OCI-LY1 (cell line): ENCODE measurements at regions not wholly inside any gene's neighbourhood (a gene's known extent, or its start where the extent isn't known, plus 50 kb on each side); places are given as distances from the start of the nearest gene placed in this dataset.

Experiments
- H2AFZ ChIP-seq: fragments of 200-600 bp; sonication (generic), shearing (Covaris generic); 2 replicates; pipeline ENCODE4 v1.6.0; 2014; ENCODE audit warnings: antibody characterized with exemption, mild to moderate bottlenecking, low read length
- H3F3A ChIP-seq: fragments of 200-600 bp; sonication (generic), shearing (Covaris generic); 2 replicates; pipeline ENCODE4 v1.6.0; 2014; ENCODE audit warnings: mild to moderate bottlenecking, antibody characterized with exemption, low read length, moderate library complexity; ENCODE audit not compliant: insufficient read depth
- H3K27ac ChIP-seq: fragments of 200-600 bp; sonication (generic); 2 replicates; pipeline ENCODE4 v1.5.1; 2014; ENCODE audit warnings: low read length, mixed run types, mild to moderate bottlenecking, low read depth; ENCODE audit not compliant: poor library complexity, severe bottlenecking
- H3K27me3 ChIP-seq: fragments of 200-600 bp; sonication (generic); 2 replicates; pipeline ENCODE4 v1.6.0; 2014; ENCODE audit warnings: antibody characterized with exemption, mild to moderate bottlenecking, low read length, moderate library complexity; ENCODE audit not compliant: insufficient read depth
- H3K36me3 ChIP-seq: fragments of 200-600 bp; sonication (generic); 2 replicates; pipeline ENCODE4 v1.6.1; 2014; ENCODE audit warnings: mild to moderate bottlenecking, antibody characterized with exemption, low read length, moderate library complexity, mixed read lengths; ENCODE audit not compliant: insufficient read depth
- H3K4me1 ChIP-seq: fragments of 200-600 bp; sonication (generic); 2 replicates; pipeline ENCODE4 v1.5.1; 2014; ENCODE audit warnings: mild to moderate bottlenecking, low read length, moderate library complexity; ENCODE audit not compliant: insufficient read depth, severe bottlenecking
- H3K4me2 ChIP-seq: fragments of 200-600 bp; sonication (generic), shearing (Covaris generic); 2 replicates; pipeline ENCODE4 v1.6.1; 2014; ENCODE audit warnings: low read length
- H3K4me3 ChIP-seq: fragments of 200-600 bp; sonication (generic); 2 replicates; pipeline ENCODE4 v1.5.1; 2014; ENCODE audit warnings: low read length, low read depth, mild to moderate bottlenecking, mixed read lengths; ENCODE audit not compliant: poor library complexity, severe bottlenecking
- H3K79me2 ChIP-seq: fragments of 200-600 bp; shearing (Covaris generic); 2 replicates; pipeline ENCODE4 v1.6.1; 2016; ENCODE audit warnings: mixed run types, low read length, mixed read lengths; ENCODE audit not compliant: insufficient read depth
- H3K9ac ChIP-seq: fragments of 200-600 bp; sonication (generic), shearing (Covaris generic); 2 replicates; pipeline ENCODE4 v1.6.1; 2014; ENCODE audit warnings: mild to moderate bottlenecking, low read length, mixed read lengths
- H3K9me2 ChIP-seq: fragments of 200-600 bp; sonication (generic), shearing (Covaris generic); 2 replicates; pipeline ENCODE4 v1.6.1; 2014; ENCODE audit warnings: low read depth, mild to moderate bottlenecking, low read length, mixed read lengths
- H3K9me3 ChIP-seq: fragments of 200-600 bp; shearing (Covaris generic); 2 replicates; pipeline ENCODE4 v1.6.1; 2014; ENCODE audit warnings: low read length, mixed read lengths
- H4K20me1 ChIP-seq: fragments of 200-600 bp; sonication (generic), shearing (Covaris generic); 2 replicates; pipeline ENCODE4 v1.6.0; 2016; ENCODE audit warnings: mild to moderate bottlenecking, low read length; ENCODE audit not compliant: insufficient read depth
- CTCF ChIP-seq: fragments of 200-600 bp; sonication (generic), shearing (Covaris generic); IDR thresholded peaks from 2 replicates; pipeline ENCODE4 v1.5.1; 2017; ENCODE audit warnings: mild to moderate bottlenecking, antibody characterized with exemption, low read length, moderate library complexity, mixed read lengths
- EZH2 ChIP-seq: fragments of 200-600 bp; sonication (generic), shearing (Covaris generic); IDR thresholded peaks from 2 replicates; pipeline ENCODE4 v1.8.0; 2017; ENCODE audit warnings: borderline replicate concordance, mixed run types, mild to moderate bottlenecking, antibody characterized with exemption, low read length, moderate library complexity, mixed read lengths

DNA sequence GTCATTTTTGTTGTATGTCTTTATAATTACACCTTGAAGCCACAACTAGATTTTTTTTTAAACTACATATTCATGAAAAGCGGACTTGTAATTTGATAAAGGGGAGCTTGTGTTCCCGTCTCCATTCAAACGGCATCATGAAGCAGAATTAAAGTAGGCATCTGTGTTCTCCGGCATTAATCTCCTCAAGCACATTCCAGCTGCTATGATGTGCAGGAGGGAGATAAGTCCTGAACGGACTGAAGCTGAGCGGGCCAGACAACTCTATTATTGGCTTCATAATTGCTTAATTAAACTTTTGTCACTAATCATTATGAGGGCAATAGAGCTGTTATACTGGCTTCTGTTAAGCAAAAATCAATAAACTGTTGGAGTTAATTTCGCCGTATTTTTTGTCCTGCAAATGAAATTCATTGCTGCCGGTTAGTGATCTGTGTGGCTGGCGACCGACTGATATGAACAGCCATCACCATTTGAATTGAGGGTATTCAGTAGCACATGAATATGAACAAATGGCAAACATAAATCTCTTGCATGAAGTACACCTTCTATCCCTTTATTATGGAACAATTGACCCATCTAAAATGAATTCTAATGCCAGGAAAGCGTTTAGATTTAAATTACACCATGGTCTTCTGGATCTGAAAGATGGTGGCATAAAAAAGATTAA is 408.8 kb upstream of the IRX1 start:
- H3K9me3 ChIP-seq, result no peaks in the 10 kb centered on the region
- no peaks in the 10 kb centered on the region for H4K20me1 ChIP-seq
- no peaks in the 10 kb centered on the region for H3K4me1 ChIP-seq
- H3F3A ChIP-seq, result no peaks in the 10 kb centered on the region
- no peak overlapping the region for H2AFZ ChIP-seq
- no peak overlapping the region for H3K4me3 ChIP-seq
- no peaks in the 10 kb centered on the region for H3K9me2 ChIP-seq
- no peaks in the 10 kb centered on the region for H3K79me2 ChIP-seq
- TF ChIP-seq CTCF, result no peak
- no peak for TF ChIP-seq EZH2
- H3K27ac ChIP-seq, result no peak overlapping the region
- no peaks in the 10 kb centered on the region for H3K36me3 ChIP-seq
- H3K9ac ChIP-seq, result no peak overlapping the region
- 0 out of 2 replicates have a peak, but pooled peaks cover 3% of the 10 kb centered on the region for H3K27me3 ChIP-seq
- no peak overlapping the region for H3K4me2 ChIP-seq

GRCh38 chr5:3186156-3186555 is 409.5 kb upstream of the IRX1 start:
- TF ChIP-seq EZH2 (no peak), CTCF (no peak)
- H3K79me2 ChIP-seq, result no peaks in the 10 kb centered on the region
- no peak overlapping the region for H3K9ac ChIP-seq
- H3K4me3 ChIP-seq, result no peak overlapping the region
- H3K9me3 ChIP-seq, result no peaks in the 10 kb centered on the region
- no peak overlapping the region for H3K27ac ChIP-seq
- H2AFZ ChIP-seq, result no peak overlapping the region
- no peaks in the 10 kb centered on the region for H3K9me2 ChIP-seq
- H3K4me1 ChIP-seq, result no peaks in the 10 kb centered on the region
- 0 out of 2 replicates have a peak, but pooled peaks cover 3% of the 10 kb centered on the region for H3K27me3 ChIP-seq
- H3F3A ChIP-seq, result no peaks in the 10 kb centered on the region
- H4K20me1 ChIP-seq, result no peaks in the 10 kb centered on the region
- H3K36me3 ChIP-seq, result no peaks in the 10 kb centered on the region
- no peak overlapping the region for H3K4me2 ChIP-seq

DNA sequence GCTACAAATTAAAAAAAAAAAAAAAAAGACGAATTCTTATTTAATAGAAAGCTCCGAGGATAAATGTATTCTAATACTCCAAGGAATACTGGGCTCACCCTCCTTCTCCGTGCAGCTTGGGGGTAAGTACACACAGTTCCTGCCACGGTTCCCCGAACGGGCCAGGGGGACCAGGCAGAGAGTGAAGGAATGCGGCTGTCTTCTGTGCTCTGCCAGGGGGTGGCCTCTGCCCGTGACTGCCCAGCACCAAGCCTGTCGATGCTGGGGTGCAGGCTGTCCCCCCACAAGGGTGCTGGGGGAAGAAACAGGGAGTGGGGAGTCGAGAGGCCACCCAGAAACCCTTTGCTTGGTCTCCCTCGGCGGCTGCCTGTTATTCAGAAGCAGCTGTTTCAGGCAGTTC is 410.1 kb upstream of the IRX1 start:
- Histone ChIP-seq H3K4me1 (no peaks in the 10 kb centered on the region), H3K27me3 (0 out of 2 replicates have a peak, but pooled peaks cover 3% of the 10 kb centered on the region), H3K9me3 (no peaks in the 10 kb centered on the region), H3K36me3 (no peaks in the 10 kb centered on the region), H4K20me1 (no peaks in the 10 kb centered on the region), H3K4me2 (no peak overlapping the region), H3K27ac (no peak overlapping the region), H2AFZ (no peak overlapping the region), H3K9me2 (no peaks in the 10 kb centered on the region), H3K4me3 (no peak overlapping the region), H3K79me2 (no peaks in the 10 kb centered on the region), H3F3A (no peaks in the 10 kb centered on the region), H3K9ac (no peak overlapping the region)
- TF ChIP-seq EZH2 (no peak), CTCF (no peak)
